Body of pancreas (tissue), 4 donors: ENCODE measurements at regions not wholly inside any gene's neighbourhood (a gene's known extent, or its start where the extent isn't known, plus 50 kb on each side); places are given as distances from the start of the nearest gene placed in this dataset.
"Not testable (repeated sequence)": the region's sequence is repeated elsewhere in the genome, so short reads cannot be mapped to it uniquely, and the experiment has no call there.

Source experiments
- ATAC-seq: fragments of 150-250 bp; one replicate; pipeline ENCODE4 v1.9.1; 2016
- DNase-seq, 4 donors: peaks; one replicate each; pipeline ENCODE4 v3.0.0-alpha.2; 2019
- H3K27ac ChIP-seq, 4 donors: fragments of 200-600 bp; sonication (generic); 1 replicate in 3 of 4; 2 replicates in 1 of 4; pipeline versions ENCODE4 v1.5.1 to v1.6.1; 2016 to 2019; ENCODE audit warnings: mild to moderate bottlenecking in 1 of 4, mixed read lengths in 1 of 4, moderate library complexity in 1 of 4
- H3K27me3 ChIP-seq, 2 donors: fragments of 200-600 bp; sonication (generic); one replicate each; pipeline ENCODE4 v1.6.0; 2016; ENCODE audit warnings: mild to moderate bottlenecking in 1 of 2
- H3K36me3 ChIP-seq, 2 donors: fragments of 200-600 bp; sonication (generic); replicated peaks in 1 of 2; 2 replicates each; pipeline ENCODE4 v1.5.1; 2016; ENCODE audit warnings: low read depth in 2 of 2; ENCODE audit not compliant: insufficient read depth in 1 of 2
- H3K4me1 ChIP-seq: fragments of 200-600 bp; sonication (generic); one replicate; pipeline ENCODE4 v1.6.0; 2016
- H3K4me3 ChIP-seq, 2 donors: fragments of 200-600 bp; sonication (generic); 1 replicate in 1 of 2; 2 replicates in 1 of 2; pipeline ENCODE4 v1.5.1; 2016 to 2019
- H3K9me3 ChIP-seq, 3 donors: fragments of 200-600 bp; sonication (generic); 1 replicate in 2 of 3; 2 replicates in 1 of 3; pipeline ENCODE4 v1.5.1; 2016
- CTCF ChIP-seq, 7 experiments: fragments of 450-650 bp in 4 of 7; fragments of 200-600 bp in 3 of 7; sonication (generic) in 3 of 7; IDR thresholded peaks; one replicate each; pipeline ENCODE4 v1.5.1; 2016 to 2019; ENCODE audit warnings: antibody characterized with exemption in 7 of 7
- POLR2A ChIP-seq, 3 donors: fragments of 450-650 bp; IDR thresholded peaks; one replicate each; pipeline ENCODE4 v1.6.1; 2016; ENCODE audit warnings: antibody characterized with exemption in 3 of 3, mild to moderate bottlenecking in 2 of 3
- WGBS, 2 donors: methylation state at CpG; one replicate each; pipeline ENCODE4 v1.1.5; 2017; 5-methylcytosine and 5-hydroxymethylcytosine counted together
- intact Hi-C: fragments of 100-400 bp; cut with DNase I; formaldehyde crosslinking; loops from one replicate; pipeline ENCODE4 v1.15.1; 2023

GRCh38 chr10:78341953-78342614 lies 308.4 kb downstream of the RPS24 start:
- Histone ChIP-seq H3K27me3 (no peaks in the 10 kb centered on the region), H3K27ac (no peak overlapping the region), H3K4me1 (no peaks in the 10 kb centered on the region), H3K4me3 (no peak overlapping the region), H3K36me3 (no peaks in the 10 kb centered on the region), H3K9me3 (no peaks in the 10 kb centered on the region)
- WGBS, 2 donors = 83 to 85% methylated on average over 7 to 8 of the region's 8 CpGs
- intact Hi-C loops = no loop called here
- ATAC-seq (no peak), DNase-seq (peak in 1 of 4 donors; percentile 1)
- TF ChIP-seq POLR2A (IDR thresholded peaks at IDR 0.05) (no peak), CTCF (IDR thresholded peaks at IDR 0.05) (no peak)

- intact Hi-C loops = no loop called here
- no peak overlapping the region for H3K27ac ChIP-seq
- no peaks in the 10 kb centered on the region for H3K9me3 ChIP-seq
- no peak overlapping the region for H3K4me3 ChIP-seq
- TF ChIP-seq POLR2A (IDR thresholded peaks at IDR 0.05) = no peak
- H3K36me3 ChIP-seq = no peaks in the 10 kb centered on the region
- no peaks in the 10 kb centered on the region for H3K27me3 ChIP-seq
- 64 to 88% methylated on average over 11 of the region's 11 CpGs for WGBS, 2 donors
- H3K4me1 ChIP-seq = no peaks in the 10 kb centered on the region
- DNase-seq (peak in 2 of 4 donors; percentile 4 to 5), ATAC-seq (no peak)
These were observed 309.4 kb downstream of the RPS24 start for GRCh38 chr10:78342827-78343653.

- H3K4me3 ChIP-seq, intact Hi-C loops, H3K4me1 ChIP-seq, H3K36me3 ChIP-seq, H3K27me3 ChIP-seq, ATAC-seq, H3K27ac ChIP-seq, DNase-seq, H3K9me3 ChIP-seq: not testable (repeated sequence)
- WGBS, 2 donors = 86 to 88% methylated on average over 8 of the region's 8 CpGs
These were observed 310.6 kb downstream of the RPS24 start for GRCh38 chr10:78344257-78344656.

GRCh38 chr10:78345515-78345914 lies 311.9 kb downstream of the RPS24 start:
- H3K9me3 ChIP-seq, ATAC-seq, H3K4me1 ChIP-seq, intact Hi-C loops, H3K4me3 ChIP-seq, H3K36me3 ChIP-seq, H3K27ac ChIP-seq, H3K27me3 ChIP-seq: not testable (repeated sequence)
- WGBS, 2 donors = 75 to 83% methylated on average over 3 of the region's 3 CpGs
- peak in 2 of 4 donors; percentile 3 to 5 for DNase-seq

GRCh38 chr10:78346721-78347120 lies 313.1 kb downstream of the RPS24 start:
- WGBS, 2 donors = 96 to 100% methylated on average over 1 of the region's 1 CpG
- no peaks in the 10 kb centered on the region for H3K27me3 ChIP-seq
- no peaks in the 10 kb centered on the region for H3K4me1 ChIP-seq
- TF ChIP-seq POLR2A (IDR thresholded peaks at IDR 0.05) (no peak), CTCF (IDR thresholded peaks at IDR 0.05) (no peak)
- no peak for ATAC-seq
- H3K27ac ChIP-seq = no peak overlapping the region
- intact Hi-C loops = no loop called here
- H3K4me3 ChIP-seq = no peak overlapping the region
- peak in 1 of 4 donors; percentile 1 for DNase-seq
- H3K36me3 ChIP-seq = no peaks in the 10 kb centered on the region
- no peaks in the 10 kb centered on the region for H3K9me3 ChIP-seq

- Histone ChIP-seq H3K27me3 (no peaks in the 10 kb centered on the region), H3K27ac (no peak overlapping the region), H3K36me3 (no peaks in the 10 kb centered on the region), H3K4me3 (no peak overlapping the region), H3K9me3 (no peaks in the 10 kb centered on the region), H3K4me1 (no peaks in the 10 kb centered on the region)
- DNase-seq (peak in 1 of 4 donors; percentile 9), ATAC-seq (no peak)
- no peak for TF ChIP-seq CTCF (IDR thresholded peaks at IDR 0.05)
- no peak for TF ChIP-seq POLR2A (IDR thresholded peaks at IDR 0.05)
- 56 to 70% methylated on average over 3 to 6 of the region's 6 CpGs for WGBS, 2 donors
- intact Hi-C loops = no loop called here
These were observed 314.9 kb downstream of the RPS24 start for GRCh38 chr10:78348411-78349164.
